Ishikawa (cell line): ENCODE measurements at regions not wholly inside any gene's neighbourhood (a gene's known extent, or its start where the extent isn't known, plus 50 kb on each side); places are given as distances from the start of the nearest gene placed in this dataset.

Experiments
- CEBPB ChIP-seq: IDR thresholded peaks from 2 replicates; pipeline ENCODE4 v1.6.1; 2012
- CREB1 ChIP-seq: IDR thresholded peaks from 2 replicates; pipeline ENCODE4 v1.6.1; 2012; ENCODE audit warnings: low read depth
- EGR1 ChIP-seq: IDR thresholded peaks from 2 replicates; pipeline ENCODE4 v1.6.1; 2012
- EP300 ChIP-seq: IDR thresholded peaks from 2 replicates; pipeline ENCODE4 v1.6.1; 2012; ENCODE audit warnings: borderline replicate concordance
- FOXM1 ChIP-seq: IDR thresholded peaks from 2 replicates; pipeline ENCODE4 v1.6.1; 2012; ENCODE audit warnings: low read depth, borderline replicate concordance
- NFIC ChIP-seq: IDR thresholded peaks from 2 replicates; pipeline ENCODE4 v1.6.1; 2012
- RAD21 ChIP-seq: IDR thresholded peaks from 2 replicates; pipeline ENCODE4 v1.6.1; 2012; ENCODE audit warnings: low read depth
- TAF1 ChIP-seq: IDR thresholded peaks from 2 replicates; pipeline ENCODE4 v1.6.1; 2012; ENCODE audit warnings: low read depth, mild to moderate bottlenecking
- TCF12 ChIP-seq: IDR thresholded peaks from 2 replicates; pipeline ENCODE4 v1.6.1; 2012; ENCODE audit warnings: low read depth
- TEAD4 ChIP-seq: IDR thresholded peaks from 2 replicates; pipeline ENCODE4 v1.6.1; 2012
- YY1 ChIP-seq: IDR thresholded peaks from 2 replicates; pipeline ENCODE4 v1.6.1; 2012; ENCODE audit warnings: low read depth
- TF ChIP-seq, protein P1 (sequence below): IDR thresholded peaks from 2 replicates; pipeline ENCODE4 v1.6.1; 2012
- TF ChIP-seq, protein P2 (sequence below): IDR thresholded peaks from 2 replicates; pipeline ENCODE4 v1.6.1; 2012; ENCODE audit warnings: low read depth, mild to moderate bottlenecking
- TF ChIP-seq, protein P3 (sequence below): IDR thresholded peaks from 2 replicates; pipeline ENCODE4 v1.6.1; 2012

DNA sequence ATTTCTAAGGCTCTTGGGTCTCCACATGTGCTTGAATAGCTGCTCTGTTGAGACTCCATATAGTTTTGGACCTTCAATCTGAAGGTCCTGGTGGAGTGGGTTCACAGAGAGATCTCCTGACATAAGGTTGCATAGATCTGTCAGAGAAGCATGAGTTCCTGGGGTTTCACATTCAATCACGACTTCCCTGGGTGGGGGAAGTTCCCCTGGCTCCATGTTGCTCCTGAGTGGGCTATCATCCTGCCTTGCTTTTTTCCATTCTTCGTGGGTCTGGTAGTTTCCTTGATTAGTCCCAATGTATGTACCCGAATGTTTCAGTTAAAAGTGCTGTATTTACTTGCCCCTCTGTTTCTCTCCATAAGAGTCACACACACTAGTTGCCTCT, 181.8 kb downstream of the RASSF9 start:
- TF ChIP-seq, protein P1, sequence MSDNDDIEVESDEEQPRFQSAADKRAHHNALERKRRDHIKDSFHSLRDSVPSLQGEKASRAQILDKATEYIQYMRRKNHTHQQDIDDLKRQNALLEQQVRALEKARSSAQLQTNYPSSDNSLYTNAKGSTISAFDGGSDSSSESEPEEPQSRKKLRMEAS: no peak
- TF ChIP-seq RAD21: no peak
- TF ChIP-seq NFIC: no peak
- TF ChIP-seq TAF1: no peak
- TF ChIP-seq TEAD4: no peak
- TF ChIP-seq, protein P2, sequence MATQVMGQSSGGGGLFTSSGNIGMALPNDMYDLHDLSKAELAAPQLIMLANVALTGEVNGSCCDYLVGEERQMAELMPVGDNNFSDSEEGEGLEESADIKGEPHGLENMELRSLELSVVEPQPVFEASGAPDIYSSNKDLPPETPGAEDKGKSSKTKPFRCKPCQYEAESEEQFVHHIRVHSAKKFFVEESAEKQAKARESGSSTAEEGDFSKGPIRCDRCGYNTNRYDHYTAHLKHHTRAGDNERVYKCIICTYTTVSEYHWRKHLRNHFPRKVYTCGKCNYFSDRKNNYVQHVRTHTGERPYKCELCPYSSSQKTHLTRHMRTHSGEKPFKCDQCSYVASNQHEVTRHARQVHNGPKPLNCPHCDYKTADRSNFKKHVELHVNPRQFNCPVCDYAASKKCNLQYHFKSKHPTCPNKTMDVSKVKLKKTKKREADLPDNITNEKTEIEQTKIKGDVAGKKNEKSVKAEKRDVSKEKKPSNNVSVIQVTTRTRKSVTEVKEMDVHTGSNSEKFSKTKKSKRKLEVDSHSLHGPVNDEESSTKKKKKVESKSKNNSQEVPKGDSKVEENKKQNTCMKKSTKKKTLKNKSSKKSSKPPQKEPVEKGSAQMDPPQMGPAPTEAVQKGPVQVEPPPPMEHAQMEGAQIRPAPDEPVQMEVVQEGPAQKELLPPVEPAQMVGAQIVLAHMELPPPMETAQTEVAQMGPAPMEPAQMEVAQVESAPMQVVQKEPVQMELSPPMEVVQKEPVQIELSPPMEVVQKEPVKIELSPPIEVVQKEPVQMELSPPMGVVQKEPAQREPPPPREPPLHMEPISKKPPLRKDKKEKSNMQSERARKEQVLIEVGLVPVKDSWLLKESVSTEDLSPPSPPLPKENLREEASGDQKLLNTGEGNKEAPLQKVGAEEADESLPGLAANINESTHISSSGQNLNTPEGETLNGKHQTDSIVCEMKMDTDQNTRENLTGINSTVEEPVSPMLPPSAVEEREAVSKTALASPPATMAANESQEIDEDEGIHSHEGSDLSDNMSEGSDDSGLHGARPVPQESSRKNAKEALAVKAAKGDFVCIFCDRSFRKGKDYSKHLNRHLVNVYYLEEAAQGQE: no peak
- no peak for TF ChIP-seq EP300
- TF ChIP-seq YY1: no peak
- TF ChIP-seq CREB1: no peak
- TF ChIP-seq, protein P3, sequence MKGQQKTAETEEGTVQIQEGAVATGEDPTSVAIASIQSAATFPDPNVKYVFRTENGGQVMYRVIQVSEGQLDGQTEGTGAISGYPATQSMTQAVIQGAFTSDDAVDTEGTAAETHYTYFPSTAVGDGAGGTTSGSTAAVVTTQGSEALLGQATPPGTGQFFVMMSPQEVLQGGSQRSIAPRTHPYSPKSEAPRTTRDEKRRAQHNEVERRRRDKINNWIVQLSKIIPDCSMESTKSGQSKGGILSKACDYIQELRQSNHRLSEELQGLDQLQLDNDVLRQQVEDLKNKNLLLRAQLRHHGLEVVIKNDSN: no peak
- no peak for TF ChIP-seq FOXM1
- TF ChIP-seq TCF12: no peak
- TF ChIP-seq CEBPB: no peak
- TF ChIP-seq EGR1: no peak
